IMR-90 (cell line): ENCODE measurements at regions not wholly inside any gene's neighbourhood (a gene's known extent, or its start where the extent isn't known, plus 50 kb on each side); places are given as distances from the start of the nearest gene placed in this dataset.

Source experiments
- ATAC-seq: fragments of 200-7000 bp; cut with Tn5 transposase; 2 replicates; pipeline ENCODE4 v1.9.1; 2020; ENCODE audit warnings: low read depth, mild to moderate bottlenecking, moderate library complexity
- BruUV-seq: library from RNA; stranded (reverse); fragments of 400-500 nt; replicated peaks from 2 replicates; lab custom pipeline; 2021; lab: Mats Ljungman, UMichigan
- CTCF ChIA-PET: fragments of 300-600 bp; formaldehyde crosslinking; extraction: SDS; loops from one replicate; lab custom pipeline; 2021; ENCODE audit warnings: antibody characterized with exemption; lab: Yijun Ruan, JAX
- POLR2A ChIA-PET: fragments of 300-600 bp; sonication (Branson Sonifier 250); formaldehyde crosslinking; loops from one replicate; lab custom pipeline; 2022; ENCODE audit warnings: antibody characterized with exemption; ENCODE audit not compliant: unreplicated experiment; lab: Charles Lee
- DNase-seq: peaks from one replicate; pipeline ENCODE4 v3.0.0; 2013
- H2AFZ ChIP-seq: replicated peaks from 2 replicates; pipeline ENCODE3; 2013; ENCODE audit warnings: low read length, mild to moderate bottlenecking; ENCODE audit not compliant: poor library complexity
- H2AK5ac ChIP-seq: 2 replicates; pipeline ENCODE4 v1.6.1; 2013; ENCODE audit warnings: low read depth, low read length, inconsistent platforms
- H2AK9ac ChIP-seq: replicated peaks from 2 replicates; pipeline ENCODE3; 2013; ENCODE audit warnings: mild to moderate bottlenecking, low read depth, low read length, moderate library complexity; ENCODE audit not compliant: poor library complexity
- H2BK120ac ChIP-seq: 2 replicates; pipeline ENCODE4 v1.6.1; 2013; ENCODE audit warnings: low read depth, low read length, inconsistent platforms
- H2BK15ac ChIP-seq: 3 replicates; pipeline ENCODE4 v1.6.1; 2013; ENCODE audit warnings: low read depth, low read length, inconsistent platforms
- H2BK20ac ChIP-seq: 2 replicates; pipeline ENCODE4 v1.6.1; 2013; ENCODE audit warnings: low read depth, mild to moderate bottlenecking, inconsistent platforms, low read length, moderate library complexity
- H2BK5ac ChIP-seq: 2 replicates; pipeline ENCODE4 v1.6.1; 2013; ENCODE audit warnings: mild to moderate bottlenecking, low read depth, low read length, inconsistent platforms; ENCODE audit not compliant: poor library complexity, severe bottlenecking
- H3K14ac ChIP-seq: replicated peaks from 2 replicates; pipeline ENCODE4 v1.6.1; 2013; ENCODE audit warnings: low read depth, low read length, inconsistent platforms
- H3K18ac ChIP-seq: 2 replicates; pipeline ENCODE4 v1.6.1; 2013; ENCODE audit warnings: low read depth, low read length, control low read depth
- H3K23ac ChIP-seq: 2 replicates; pipeline ENCODE4 v1.6.1; 2013; ENCODE audit warnings: low read depth, low read length, inconsistent platforms
- H3K27ac ChIP-seq: 2 replicates; pipeline ENCODE4 v1.5.1; 2013; ENCODE audit warnings: mild to moderate bottlenecking, control low read depth, low read length; ENCODE audit not compliant: insufficient read depth
- H3K27me3 ChIP-seq: 2 replicates; pipeline ENCODE4 v1.6.1; 2013; ENCODE audit warnings: low read length; ENCODE audit not compliant: control insufficient read depth, insufficient read depth
- H3K36me3 ChIP-seq: 2 replicates; pipeline ENCODE4 v1.6.1; 2013; ENCODE audit warnings: low read length, mixed read lengths; ENCODE audit not compliant: control insufficient read depth, insufficient read depth
- H3K4ac ChIP-seq: 2 replicates; pipeline ENCODE4 v1.6.1; 2013; ENCODE audit warnings: low read depth, low read length, inconsistent platforms
- H3K4me1 ChIP-seq: 2 replicates; pipeline ENCODE4 v1.6.1; 2013; ENCODE audit warnings: low read length, mixed read lengths; ENCODE audit not compliant: control insufficient read depth, insufficient read depth
- H3K4me2 ChIP-seq: 2 replicates; pipeline ENCODE4 v1.6.1; 2013; ENCODE audit warnings: low read depth, mild to moderate bottlenecking, control low read depth, low read length, moderate library complexity
- H3K4me3 ChIP-seq: 2 replicates; pipeline ENCODE4 v1.5.1; 2013; ENCODE audit warnings: low read depth, mild to moderate bottlenecking, control low read depth, low read length, moderate library complexity; ENCODE audit not compliant: insufficient read depth
- H3K56ac ChIP-seq: 2 replicates; pipeline ENCODE4 v1.6.1; 2013; ENCODE audit warnings: low read length, inconsistent platforms; ENCODE audit not compliant: insufficient read depth; ENCODE audit errors: extremely low read depth
- H3K79me1 ChIP-seq, 2 experiments: 2 replicates each; pipeline ENCODE4 v1.6.1; 2013; ENCODE audit warnings: low read length in 2 of 2, inconsistent platforms in 1 of 2, low read depth in 1 of 2
- H3K9ac ChIP-seq: 2 replicates; pipeline ENCODE4 v1.6.1; 2013; ENCODE audit warnings: low read depth, low read length, control low read depth
- H3K9me1 ChIP-seq: 2 replicates; pipeline ENCODE4 v1.6.1; 2013; ENCODE audit warnings: low read length, inconsistent platforms; ENCODE audit not compliant: insufficient read depth
- H3K9me3 ChIP-seq: 2 replicates; pipeline ENCODE4 v1.6.1; 2013; ENCODE audit warnings: low read length; ENCODE audit not compliant: control insufficient read depth, insufficient read depth
- H4K20me1 ChIP-seq: 2 replicates; pipeline ENCODE4 v1.6.1; 2013; ENCODE audit warnings: low read length, inconsistent platforms; ENCODE audit not compliant: insufficient read depth
- H4K5ac ChIP-seq: 2 replicates; pipeline ENCODE4 v1.6.1; 2013; ENCODE audit warnings: mild to moderate bottlenecking, low read depth, low read length, control low read depth
- H4K8ac ChIP-seq, 2 experiments: 2 replicates each; pipeline ENCODE4 v1.6.1; 2013; ENCODE audit warnings: low read depth in 2 of 2, low read length in 2 of 2, control low read depth in 1 of 2, inconsistent platforms in 1 of 2
- H4K91ac ChIP-seq: 2 replicates; pipeline ENCODE4 v1.6.1; 2013; ENCODE audit warnings: low read depth, low read length, inconsistent platforms; ENCODE audit not compliant: insufficient read depth
- BHLHE40 ChIP-seq: fragments of 150-350 bp; IDR thresholded peaks from 2 replicates; pipeline ENCODE4 v1.6.1; 2016; ENCODE audit warnings: mild to moderate bottlenecking, low read depth, low read length
- CEBPB ChIP-seq: IDR thresholded peaks from 2 replicates; pipeline ENCODE4 v1.6.1; 2012; ENCODE audit warnings: low read depth, low read length, improper control_type of control experiment
- CHD1 ChIP-seq: IDR thresholded peaks from 2 replicates; pipeline ENCODE4 v1.6.1; 2012; ENCODE audit warnings: low read depth, low read length, improper control_type of control experiment
- CTCF ChIP-seq: conservative IDR thresholded peaks from 2 replicates; pipeline ENCODE4 v1.5.1; 2012; ENCODE audit warnings: mild to moderate bottlenecking, low read depth, low read length, improper control_type of control experiment
- ELK1 ChIP-seq: fragments of 150-350 bp; IDR thresholded peaks from 2 replicates; pipeline ENCODE4 v1.6.1; 2016; ENCODE audit warnings: low read depth, mild to moderate bottlenecking, low read length, moderate library complexity, borderline replicate concordance
- FOS ChIP-seq: fragments of 150-350 bp; IDR thresholded peaks from 2 replicates; pipeline ENCODE4 v1.6.1; 2016; ENCODE audit warnings: low read depth, low read length
- MAFK ChIP-seq: IDR thresholded peaks from 2 replicates; pipeline ENCODE4 v1.6.1; 2012; ENCODE audit warnings: low read depth, low read length, improper control_type of control experiment
- MAZ ChIP-seq: IDR thresholded peaks from 2 replicates; pipeline ENCODE4 v1.6.1; 2012; ENCODE audit warnings: low read depth, mild to moderate bottlenecking, low read length, improper control_type of control experiment, moderate library complexity, borderline replicate concordance
- MXI1 ChIP-seq: IDR thresholded peaks from 2 replicates; pipeline ENCODE4 v1.6.1; 2012; ENCODE audit warnings: low read depth, mild to moderate bottlenecking, low read length, moderate library complexity, borderline replicate concordance
- NFE2L2 ChIP-seq: fragments of 150-350 bp; IDR thresholded peaks from 2 replicates; pipeline ENCODE4 v1.6.1; 2016; ENCODE audit warnings: low read depth, mild to moderate bottlenecking, low read length
- POLR2A ChIP-seq: IDR thresholded peaks from 2 replicates; pipeline ENCODE4 v1.6.1; 2012; ENCODE audit warnings: mild to moderate bottlenecking, low read depth, low read length
- RAD21 ChIP-seq: IDR thresholded peaks from 2 replicates; pipeline ENCODE4 v1.6.1; 2012; ENCODE audit warnings: low read length, improper control_type of control experiment
- RCOR1 ChIP-seq: IDR thresholded peaks from 2 replicates; pipeline ENCODE4 v1.6.1; 2012; ENCODE audit warnings: mild to moderate bottlenecking, low read length, improper control_type of control experiment; ENCODE audit not compliant: insufficient replicate concordance
- RFX5 ChIP-seq: IDR thresholded peaks from 2 replicates; pipeline ENCODE4 v1.8.0; 2012; ENCODE audit warnings: low read depth, mild to moderate bottlenecking, low read length, moderate library complexity
- SMC3 ChIP-seq: fragments of 150-350 bp; IDR thresholded peaks from 2 replicates; pipeline ENCODE4 v1.6.1; 2016; ENCODE audit warnings: low read depth, mild to moderate bottlenecking, antibody characterized with exemption, low read length, moderate library complexity
- USF2 ChIP-seq: fragments of 150-350 bp; IDR thresholded peaks from 2 replicates; pipeline ENCODE4 v1.6.1; 2017; ENCODE audit warnings: mild to moderate bottlenecking, antibody characterized with exemption, low read length, low read depth
- WGBS, 2 experiments: methylation state at CpG; one replicate each; pipeline versions ENCODE4 v1.1.5 to v1.1.7; 2013; ENCODE audit warnings: missing lambda C conversion rate in 2 of 2; ENCODE audit not compliant: insufficient read length in 1 of 2; ENCODE audit errors: extremely low coverage in 2 of 2; 5-methylcytosine and 5-hydroxymethylcytosine counted together
- dilution Hi-C: fragments of 300-500 bp; cut with HindIII; formaldehyde crosslinking; loops from one replicate; pipeline ENCODE4 v1.14.3; 2018; ENCODE audit warnings: low sequenced_read_pairs; ENCODE audit not compliant: unreplicated experiment
- in situ Hi-C: fragments of 300-500 bp; cut with MboI; formaldehyde crosslinking; loops from 3 replicates; pipeline ENCODE4 v1.14.3; 2019; ENCODE audit warnings: low sequenced_read_pairs, inconsistent platforms, mixed read lengths
- intact Hi-C: fragments of 100-400 bp; cut with micrococcal nuclease; formaldehyde crosslinking; loops from 2 replicates; pipeline ENCODE4 v1.10.0; 2022

GRCh38 chr1:59054172-59054571, 242.7 kb upstream of the FGGY start:
- ATAC-seq: no peak
- Histone ChIP-seq H3K4me1 (peaks cover 5% of the 10 kb centered on the region; the same call in 1 of the 2 replicates), H2BK5ac (no peak overlapping the region), H4K8ac (no peak overlapping the region), H3K9ac (no peak overlapping the region), H2BK15ac (no peak overlapping the region), H3K18ac (no peak overlapping the region), H3K4me2 (no peak overlapping the region), H3K4ac (no peak overlapping the region), H3K23ac (no peak overlapping the region), H2BK20ac (no peak overlapping the region), H3K9me1 (0 out of 2 replicates have a peak, but pooled peaks cover 2% of the 10 kb centered on the region), H2BK120ac (no peak overlapping the region), H3K14ac (no peak overlapping the region), H3K56ac (no peak overlapping the region), H4K20me1 (no peaks in the 10 kb centered on the region), H2AK9ac (no peak overlapping the region), H4K91ac (no peak overlapping the region), H3K79me1 (no peaks in the 10 kb centered on the region), H3K4me3 (no peak overlapping the region), H2AK5ac (no peak overlapping the region), H3K27me3 (no peaks in the 10 kb centered on the region), H3K9me3 (no peaks in the 10 kb centered on the region), H3K36me3 (no peaks in the 10 kb centered on the region), H4K5ac (no peak overlapping the region), H2AFZ (no peak overlapping the region), H3K27ac (no peak overlapping the region)
- in situ Hi-C loops (no loop called here), dilution Hi-C loops (no loop called here), intact Hi-C loops (no loop called here)
- WGBS, 2 experiments: no CpG with 5 or more reads among the region's 1 CpG
- no peak for TF ChIP-seq RAD21
- TF ChIP-seq POLR2A: no peak
- TF ChIP-seq ELK1: no peak
- no peak for TF ChIP-seq MAZ
- no peak for TF ChIP-seq USF2
- TF ChIP-seq MAFK: no peak
- no peak for TF ChIP-seq CEBPB
- no peak for TF ChIP-seq RFX5
- no peak for TF ChIP-seq BHLHE40
- TF ChIP-seq NFE2L2: no peak
- no peak for TF ChIP-seq SMC3
- no peak for TF ChIP-seq RCOR1
- no peak for TF ChIP-seq MXI1
- TF ChIP-seq CTCF: no peak
- no peak for TF ChIP-seq CHD1
- TF ChIP-seq FOS: no peak
- no TSS peak for BruUV-seq
- CTCF ChIA-PET: interaction anchor here (1.1 kb wide), 1 partner anchor 11 kb away, joined by 3 read pairs; no protein-coding TSS in a partner anchor
- DNase-seq: no peak
- POLR2A ChIA-PET: interaction anchor here (0.6 kb wide), 1 partner anchor 238 kb away, joined by 3 read pairs; no protein-coding TSS in a partner anchor
